ENCODE measurements at regions not wholly inside any gene's neighbourhood (a gene's known extent, or its start where the extent isn't known, plus 50 kb on each side); places are given as distances from the start of the nearest gene placed in this dataset.

- no peak for TF ChIP-seq CTCF (IDR thresholded peaks at IDR 0.05)
- no peak for TF ChIP-seq POLR2A (IDR thresholded peaks at IDR 0.05)
- no peak for TF ChIP-seq POLR2AphosphoS5 (IDR thresholded peaks at IDR 0.05)
Measured at GRCh38 chr4:31678356-31678755, 958.2 kb downstream of the PCDH7 start.
